ENCODE measurements at regions not wholly inside any gene's neighbourhood (a gene's known extent, or its start where the extent isn't known, plus 50 kb on each side); places are given as distances from the start of the nearest gene placed in this dataset.

DNA sequence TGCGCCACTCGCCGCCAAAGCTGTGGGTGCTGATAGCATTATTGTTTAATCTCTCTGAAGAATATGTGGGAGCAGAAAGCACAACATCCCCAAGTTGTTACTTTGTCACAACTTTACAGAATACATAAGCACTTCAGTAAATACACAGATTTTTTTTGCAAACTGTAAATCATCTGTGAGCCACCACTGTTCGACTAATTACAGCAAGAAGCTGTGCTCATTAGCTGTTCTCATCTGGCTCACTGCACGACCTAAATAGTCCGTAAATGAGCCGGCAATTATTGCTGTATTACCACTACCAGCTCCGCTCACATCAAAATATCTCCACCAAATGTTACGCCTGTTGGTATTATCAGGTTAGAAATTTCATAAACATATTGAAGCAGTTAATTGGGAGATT lies 228.9 kb upstream of the PRKD1 start:
- TF ChIP-seq EGR1 (IDR thresholded peaks at IDR 0.05): no peak
- no peak for TF ChIP-seq TAF1 (IDR thresholded peaks at IDR 0.05; ENCODE audit: low read depth)
- TF ChIP-seq YY1 (IDR thresholded peaks at IDR 0.05; ENCODE audit: low read depth): no peak
- no peak for TF ChIP-seq CEBPB (IDR thresholded peaks at IDR 0.05)
- TF ChIP-seq, protein P1, sequence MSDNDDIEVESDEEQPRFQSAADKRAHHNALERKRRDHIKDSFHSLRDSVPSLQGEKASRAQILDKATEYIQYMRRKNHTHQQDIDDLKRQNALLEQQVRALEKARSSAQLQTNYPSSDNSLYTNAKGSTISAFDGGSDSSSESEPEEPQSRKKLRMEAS (IDR thresholded peaks at IDR 0.05): no peak
- TF ChIP-seq FOXM1 (IDR thresholded peaks at IDR 0.05; ENCODE audit: borderline replicate concordance, low read depth): no peak
- TF ChIP-seq, protein P2, sequence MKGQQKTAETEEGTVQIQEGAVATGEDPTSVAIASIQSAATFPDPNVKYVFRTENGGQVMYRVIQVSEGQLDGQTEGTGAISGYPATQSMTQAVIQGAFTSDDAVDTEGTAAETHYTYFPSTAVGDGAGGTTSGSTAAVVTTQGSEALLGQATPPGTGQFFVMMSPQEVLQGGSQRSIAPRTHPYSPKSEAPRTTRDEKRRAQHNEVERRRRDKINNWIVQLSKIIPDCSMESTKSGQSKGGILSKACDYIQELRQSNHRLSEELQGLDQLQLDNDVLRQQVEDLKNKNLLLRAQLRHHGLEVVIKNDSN (IDR thresholded peaks at IDR 0.05): no peak
